Kidney glomerular epithelial cell (primary cell): ENCODE measurements at regions not wholly inside any gene's neighbourhood (a gene's known extent, or its start where the extent isn't known, plus 50 kb on each side); places are given as distances from the start of the nearest gene placed in this dataset.

Experiments
- DNase-seq: peaks from one replicate; lab custom pipeline; 2025; lab: John Stamatoyannopoulos, UW

GRCh38 chr1:232682248-232682647, 52.3 kb upstream of the SIPA1L2 start:
- DNase-seq = no peak

GRCh38 chr1:232684371-232685105, 54.6 kb upstream of the SIPA1L2 start:
- DNase-seq = peak; percentile 26

- no peak for DNase-seq
Measured at GRCh38 chr1:232686346-232686745, 56.4 kb upstream of the SIPA1L2 start.

GRCh38 chr1:232687304-232687703, 57.4 kb upstream of the SIPA1L2 start:
- no peak for DNase-seq

GRCh38 chr1:232687728-232688127, 57.8 kb upstream of the SIPA1L2 start:
- DNase-seq = no peak

GRCh38 chr1:232688398-232688797, 58.5 kb upstream of the SIPA1L2 start:
- DNase-seq = no peak

- DNase-seq = no peak
Measured at GRCh38 chr1:232689711-232690110, 59.8 kb upstream of the SIPA1L2 start.

- no peak for DNase-seq
Measured at GRCh38 chr1:232690285-232690935, 60.5 kb upstream of the SIPA1L2 start.

GRCh38 chr1:232694475-232694874, 64.5 kb upstream of the SIPA1L2 start:
- no peak for DNase-seq

GRCh38 chr1:232695621-232696385, 65.9 kb upstream of the SIPA1L2 start:
- no peak for DNase-seq

- no peak for DNase-seq
Measured at GRCh38 chr1:232696466-232696865, 66.5 kb upstream of the SIPA1L2 start.

- no peak for DNase-seq
Measured at GRCh38 chr1:232697187-232697822, 67.4 kb upstream of the SIPA1L2 start.

- DNase-seq = no peak
Measured at GRCh38 chr1:232699814-232700213, 69.9 kb upstream of the SIPA1L2 start.

GRCh38 chr1:232702911-232703310, 73.0 kb upstream of the SIPA1L2 start:
- DNase-seq = no peak

- no peak for DNase-seq
Measured at GRCh38 chr1:232704256-232704655, 74.3 kb upstream of the SIPA1L2 start.

- peak; percentile 71 for DNase-seq
Measured at GRCh38 chr1:232704694-232705680, 75.1 kb upstream of the SIPA1L2 start.

GRCh38 chr1:232705815-232706575, 76.1 kb upstream of the SIPA1L2 start:
- DNase-seq = no peak

- DNase-seq = no peak
Measured at GRCh38 chr1:232707142-232707541, 77.2 kb upstream of the SIPA1L2 start.

- DNase-seq = peak; percentile 47
Measured at GRCh38 chr1:232709386-232709785, 79.5 kb upstream of the SIPA1L2 start.

GRCh38 chr1:232711996-232712395, 82.1 kb upstream of the SIPA1L2 start:
- no peak for DNase-seq
